NT2/D1 (cell line): ENCODE measurements at regions not wholly inside any gene's neighbourhood (a gene's known extent, or its start where the extent isn't known, plus 50 kb on each side); places are given as distances from the start of the nearest gene placed in this dataset.

Source experiments
- SUZ12 ChIP-seq: IDR thresholded peaks from 2 replicates; pipeline ENCODE4 v1.6.1; 2011; ENCODE audit not compliant: insufficient read length, insufficient read depth; ENCODE audit errors: extremely low read depth
- YY1 ChIP-seq: IDR thresholded peaks from 2 replicates; pipeline ENCODE4 v1.6.1; 2011; ENCODE audit not compliant: insufficient read length, insufficient read depth
- ZNF274 ChIP-seq: IDR thresholded peaks from 2 replicates; pipeline ENCODE4 v1.6.1; 2011; ENCODE audit warnings: mild to moderate bottlenecking, low read depth, low read length

DNA sequence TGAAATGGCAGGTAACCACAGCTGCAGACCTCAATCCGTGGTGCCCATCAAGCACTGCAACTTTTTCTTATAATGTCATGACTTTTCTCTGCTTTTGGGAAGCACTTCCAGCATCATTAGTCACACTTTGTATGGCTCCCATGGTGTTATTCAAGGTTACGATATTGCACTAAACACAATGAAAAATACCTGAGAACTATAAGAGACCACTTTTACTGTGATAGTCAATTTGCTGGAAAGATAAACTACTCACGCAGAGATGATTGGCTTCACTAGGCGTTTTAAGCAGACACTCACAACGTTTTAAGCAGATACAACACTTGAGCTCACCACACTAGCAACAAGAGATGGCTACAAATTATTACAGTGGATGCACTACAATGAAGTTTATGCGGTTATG is 103.2 kb upstream of the CHRM3 start:
- TF ChIP-seq YY1 (no peak), SUZ12 (no peak), ZNF274 (no peak)
